DOHH2 (cell line): ENCODE measurements at regions not wholly inside any gene's neighbourhood (a gene's known extent, or its start where the extent isn't known, plus 50 kb on each side); places are given as distances from the start of the nearest gene placed in this dataset.

Experiments used
- H3F3A ChIP-seq: fragments of 200-600 bp; sonication (generic), shearing (Covaris generic); 2 replicates; pipeline ENCODE4 v1.6.0; 2016; ENCODE audit warnings: antibody characterized with exemption, mild to moderate bottlenecking; ENCODE audit not compliant: control insufficient read depth, insufficient read depth
- H3K27ac ChIP-seq: fragments of 200-600 bp; sonication (generic); 2 replicates; pipeline ENCODE4 v1.5.1; 2014; ENCODE audit warnings: low read depth, mild to moderate bottlenecking, low read length, moderate library complexity
- H3K27me3 ChIP-seq: fragments of 200-600 bp; sonication (generic); 2 replicates; pipeline ENCODE4 v1.6.1; 2014; ENCODE audit warnings: mild to moderate bottlenecking, low read length, mixed read lengths; ENCODE audit not compliant: control insufficient read depth
- H3K36me3 ChIP-seq: fragments of 200-600 bp; sonication (generic); 2 replicates; pipeline ENCODE4 v1.6.1; 2014; ENCODE audit warnings: mild to moderate bottlenecking, low read length, moderate library complexity, mixed read lengths; ENCODE audit not compliant: control insufficient read depth
- H3K4me1 ChIP-seq: fragments of 200-600 bp; sonication (generic); 2 replicates; pipeline ENCODE4 v1.6.1; 2014; ENCODE audit warnings: mild to moderate bottlenecking, low read length, mixed read lengths; ENCODE audit not compliant: control insufficient read depth
- H3K4me2 ChIP-seq: fragments of 200-600 bp; sonication (generic); 2 replicates; pipeline ENCODE4 v1.6.0; 2014; ENCODE audit warnings: mild to moderate bottlenecking, low read length, moderate library complexity
- H3K4me3 ChIP-seq: fragments of 200-600 bp; sonication (generic); 2 replicates; pipeline ENCODE4 v1.5.1; 2014; ENCODE audit warnings: mild to moderate bottlenecking, low read length, mixed read lengths
- H3K79me2 ChIP-seq: fragments of 200-600 bp; sonication (generic); 2 replicates; pipeline ENCODE4 v1.6.1; 2014; ENCODE audit warnings: mild to moderate bottlenecking, low read length, mixed read lengths; ENCODE audit not compliant: control insufficient read depth
- H3K9me2 ChIP-seq: fragments of 200-600 bp; sonication (generic); replicated peaks from 2 replicates; pipeline ENCODE4 v1.6.1; 2014; ENCODE audit warnings: mild to moderate bottlenecking, low read length, mixed read lengths; ENCODE audit not compliant: control insufficient read depth
- H3K9me3 ChIP-seq: fragments of 200-600 bp; sonication (generic); 2 replicates; pipeline ENCODE4 v1.6.1; 2014; ENCODE audit warnings: antibody characterized with exemption, low read length, mixed read lengths; ENCODE audit not compliant: control insufficient read depth, insufficient read depth
- H4K20me1 ChIP-seq: fragments of 200-600 bp; sonication (generic); 2 replicates; pipeline ENCODE4 v1.6.0; 2014; ENCODE audit warnings: low read depth, mild to moderate bottlenecking, antibody characterized with exemption, low read length, moderate library complexity; ENCODE audit not compliant: control insufficient read depth, insufficient read depth
- EZH2phosphoT487 ChIP-seq: fragments of 200-600 bp; sonication (generic); IDR thresholded peaks from 2 replicates; pipeline ENCODE4 v1.6.1; 2017; ENCODE audit warnings: borderline replicate concordance, mild to moderate bottlenecking, antibody characterized with exemption, low read length, moderate library complexity, mixed read lengths
- TF ChIP-seq, protein P1 (sequence below): fragments of 200-600 bp; sonication (generic); IDR thresholded peaks from one replicate; pipeline ENCODE4 v1.5.1; 2014; ENCODE audit warnings: antibody characterized with exemption, mild to moderate bottlenecking, low read depth, low read length; ENCODE audit not compliant: poor library complexity, severe bottlenecking

- no peaks in the 10 kb centered on the region for H4K20me1 ChIP-seq
- TF ChIP-seq, protein P1, sequence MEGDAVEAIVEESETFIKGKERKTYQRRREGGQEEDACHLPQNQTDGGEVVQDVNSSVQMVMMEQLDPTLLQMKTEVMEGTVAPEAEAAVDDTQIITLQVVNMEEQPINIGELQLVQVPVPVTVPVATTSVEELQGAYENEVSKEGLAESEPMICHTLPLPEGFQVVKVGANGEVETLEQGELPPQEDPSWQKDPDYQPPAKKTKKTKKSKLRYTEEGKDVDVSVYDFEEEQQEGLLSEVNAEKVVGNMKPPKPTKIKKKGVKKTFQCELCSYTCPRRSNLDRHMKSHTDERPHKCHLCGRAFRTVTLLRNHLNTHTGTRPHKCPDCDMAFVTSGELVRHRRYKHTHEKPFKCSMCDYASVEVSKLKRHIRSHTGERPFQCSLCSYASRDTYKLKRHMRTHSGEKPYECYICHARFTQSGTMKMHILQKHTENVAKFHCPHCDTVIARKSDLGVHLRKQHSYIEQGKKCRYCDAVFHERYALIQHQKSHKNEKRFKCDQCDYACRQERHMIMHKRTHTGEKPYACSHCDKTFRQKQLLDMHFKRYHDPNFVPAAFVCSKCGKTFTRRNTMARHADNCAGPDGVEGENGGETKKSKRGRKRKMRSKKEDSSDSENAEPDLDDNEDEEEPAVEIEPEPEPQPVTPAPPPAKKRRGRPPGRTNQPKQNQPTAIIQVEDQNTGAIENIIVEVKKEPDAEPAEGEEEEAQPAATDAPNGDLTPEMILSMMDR: no peak
- no peak for TF ChIP-seq EZH2phosphoT487
- no peaks in the 10 kb centered on the region for H3K27me3 ChIP-seq
- no peaks in the 10 kb centered on the region for H3K9me3 ChIP-seq
- H3F3A ChIP-seq: no peaks in the 10 kb centered on the region
- no peak overlapping the region for H3K4me3 ChIP-seq
- H3K79me2 ChIP-seq: no peaks in the 10 kb centered on the region
- no peak overlapping the region for H3K27ac ChIP-seq
- no peaks in the 10 kb centered on the region for H3K9me2 ChIP-seq
- no peaks in the 10 kb centered on the region for H3K4me1 ChIP-seq
- no peaks in the 10 kb centered on the region for H3K36me3 ChIP-seq
- no peak overlapping the region for H3K4me2 ChIP-seq
These were observed 65.2 kb upstream of the MYCN start for GRCh38 chr2:15874854-15875804.

GRCh38 chr2:15875969-15876705, 64.2 kb upstream of the MYCN start:
- no peak overlapping the region for H3K27ac ChIP-seq
- no peak overlapping the region for H3K4me3 ChIP-seq
- no peak for TF ChIP-seq EZH2phosphoT487
- TF ChIP-seq, protein P1: no peak
- H3K27me3 ChIP-seq: no peaks in the 10 kb centered on the region
- no peaks in the 10 kb centered on the region for H4K20me1 ChIP-seq
- H3K4me1 ChIP-seq: no peaks in the 10 kb centered on the region
- H3K9me2 ChIP-seq: no peaks in the 10 kb centered on the region
- no peaks in the 10 kb centered on the region for H3K36me3 ChIP-seq
- no peak overlapping the region for H3K4me2 ChIP-seq
- no peaks in the 10 kb centered on the region for H3K9me3 ChIP-seq
- H3F3A ChIP-seq: no peaks in the 10 kb centered on the region
- H3K79me2 ChIP-seq: no peaks in the 10 kb centered on the region

GRCh38 chr2:15880226-15881119, 59.9 kb upstream of the MYCN start:
- Histone ChIP-seq H3K27me3 (no peaks in the 10 kb centered on the region), H3K79me2 (no peaks in the 10 kb centered on the region), H3K4me3 (no peak overlapping the region), H3K4me1 (no peaks in the 10 kb centered on the region), H3K4me2 (no peak overlapping the region), H3K9me2 (no peaks in the 10 kb centered on the region), H3K27ac (no peak overlapping the region), H3K36me3 (no peaks in the 10 kb centered on the region), H4K20me1 (no peaks in the 10 kb centered on the region), H3K9me3 (no peaks in the 10 kb centered on the region), H3F3A (no peaks in the 10 kb centered on the region)
- no peak for TF ChIP-seq EZH2phosphoT487
- TF ChIP-seq, protein P1: no peak
